Activated T-cell treated with anti-CD3 and anti-CD28 coated beads for 4 hours (primary cell): ENCODE measurements at regions not wholly inside any gene's neighbourhood (a gene's known extent, or its start where the extent isn't known, plus 50 kb on each side); places are given as distances from the start of the nearest gene placed in this dataset.
"Not testable (repeated sequence)": the region's sequence is repeated elsewhere in the genome, so short reads cannot be mapped to it uniquely, and the experiment has no call there.

ENCODE experiments used
- DNase-seq: peaks from one replicate; pipeline ENCODE4 v3.0.0-alpha.2; 2020

DNA sequence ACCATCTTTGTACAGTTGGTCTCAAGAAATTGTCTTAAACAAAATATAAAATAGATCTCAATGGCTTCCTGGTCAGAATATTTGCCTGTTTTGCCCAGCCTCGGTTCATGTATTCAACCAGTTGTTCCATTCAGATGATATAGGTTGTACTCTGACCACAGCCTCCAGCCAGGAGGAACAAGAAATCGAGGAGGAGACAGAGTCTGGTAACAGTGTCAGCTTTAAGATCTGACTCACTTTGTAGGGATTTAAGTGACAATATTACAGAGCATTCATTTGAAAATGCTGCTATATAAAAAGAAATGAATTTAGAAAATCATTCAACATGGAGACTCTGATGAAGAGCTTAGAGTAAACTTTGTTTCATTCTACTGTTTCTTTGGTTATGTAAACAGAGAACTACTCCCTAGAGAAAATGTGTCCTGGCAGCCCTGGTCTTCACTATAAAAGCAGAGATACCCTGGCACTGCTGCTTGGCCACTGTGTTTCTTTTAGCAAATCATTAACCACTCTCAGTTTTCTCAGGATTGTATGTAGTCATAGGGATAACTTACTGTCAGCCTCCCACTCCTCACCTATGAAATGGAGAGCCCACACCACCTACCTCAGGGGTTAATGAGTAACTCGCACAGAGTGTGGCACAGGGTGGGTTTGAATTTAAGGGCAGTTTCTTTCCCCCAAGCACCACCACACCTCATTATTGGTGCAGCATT lies 53.5 kb downstream of the PAGE2 start:
- DNase-seq = no peak

DNA sequence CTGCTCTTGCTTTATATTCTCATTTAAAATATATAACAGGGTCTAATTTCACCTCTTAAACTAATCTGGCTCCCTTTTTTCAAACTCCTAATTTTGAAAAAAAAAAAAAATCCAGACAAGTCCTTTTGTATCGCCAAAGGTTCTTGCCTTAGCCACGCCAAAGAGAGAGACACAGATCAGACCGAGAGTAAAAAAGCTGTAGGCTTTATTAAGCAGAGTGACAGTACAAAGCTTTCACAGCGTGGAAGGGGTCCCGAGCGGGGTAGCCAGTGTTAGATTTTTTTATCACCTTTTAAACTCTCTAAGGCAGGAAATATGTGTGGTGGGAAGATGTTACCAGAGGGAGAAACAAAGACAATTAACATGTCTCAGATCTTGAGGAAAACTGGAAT lies 54.1 kb downstream of the PAGE2 start:
- no peak for DNase-seq

DNA sequence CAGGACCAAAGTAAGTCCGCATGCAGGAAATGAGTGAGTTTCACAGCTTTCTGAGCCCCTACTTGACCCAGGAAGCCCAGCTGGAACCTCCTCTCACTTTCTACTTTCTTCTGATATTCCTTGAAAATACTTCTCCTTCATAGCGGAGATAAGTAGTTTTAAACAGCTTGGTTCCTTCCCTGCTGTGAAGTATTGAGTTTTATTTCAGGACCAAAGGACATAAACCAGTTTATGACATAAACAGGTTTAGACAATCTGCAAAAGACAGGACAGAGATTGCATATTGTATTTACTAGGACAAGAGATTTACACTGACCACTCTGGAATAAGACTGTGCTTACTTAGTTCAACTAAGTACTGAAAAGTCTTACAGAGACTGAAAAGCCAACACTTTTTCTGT lies 54.8 kb downstream of the PAGE2 start:
- DNase-seq = no peak

DNA sequence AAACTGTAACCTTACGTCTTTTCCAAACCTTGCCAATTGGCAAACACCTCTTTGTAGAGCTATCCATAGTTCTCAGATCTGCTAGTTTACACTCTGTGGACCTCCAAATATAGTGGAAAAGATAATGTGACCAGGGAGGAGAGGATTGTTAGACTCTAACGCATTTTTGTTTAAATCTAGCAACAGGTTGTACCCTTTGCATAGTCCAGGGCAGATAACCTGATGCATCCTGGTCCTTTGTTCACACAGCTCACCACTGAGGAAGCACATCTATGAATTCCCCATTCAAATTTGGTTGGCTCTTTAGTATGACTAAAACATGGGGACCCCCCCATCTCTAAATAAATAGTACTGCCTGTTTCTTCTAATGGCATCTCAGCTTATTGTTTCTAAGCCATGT lies 55.9 kb downstream of the PAGE2 start:
- no peak for DNase-seq

DNA sequence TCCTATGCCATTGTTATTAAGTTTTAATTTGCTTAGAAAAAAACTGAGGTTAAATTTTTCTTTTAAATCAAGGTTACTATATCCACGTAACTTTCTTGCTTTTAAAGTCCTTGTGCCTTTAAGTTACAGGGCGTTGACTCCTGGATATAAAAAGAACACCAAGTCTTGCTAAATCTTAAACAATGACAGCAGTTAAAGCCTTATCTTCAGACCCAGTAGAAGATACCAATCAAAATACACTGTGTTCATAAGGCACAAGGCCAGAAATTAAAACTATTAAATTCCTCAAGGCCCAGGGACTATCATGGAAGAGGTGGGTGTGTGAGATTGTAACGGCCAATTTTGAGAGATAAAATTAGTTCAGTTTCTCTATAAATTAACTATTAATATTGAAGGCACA lies 60.4 kb downstream of the PAGE2 start:
- no peak for DNase-seq

DNA sequence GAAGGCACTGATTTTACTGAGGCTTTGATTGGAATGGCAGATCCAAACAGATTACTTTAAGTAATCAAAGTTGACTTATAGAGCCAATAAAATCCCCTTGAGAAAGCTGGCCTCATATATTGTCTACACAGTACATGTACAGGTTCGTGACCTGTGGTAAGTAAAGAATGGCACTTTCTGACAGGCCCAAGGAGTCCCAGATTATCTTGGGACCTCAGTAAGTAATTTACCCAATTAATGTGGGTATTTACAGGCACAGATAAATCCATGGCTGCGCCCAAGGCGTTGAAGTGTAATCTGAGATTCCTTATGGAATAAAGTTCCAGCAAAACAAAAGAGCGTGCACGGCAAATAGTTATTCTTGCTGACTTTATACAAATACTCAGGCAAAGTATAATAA lies 62.4 kb downstream of the PAGE2 start:
- DNase-seq = no peak

DNA sequence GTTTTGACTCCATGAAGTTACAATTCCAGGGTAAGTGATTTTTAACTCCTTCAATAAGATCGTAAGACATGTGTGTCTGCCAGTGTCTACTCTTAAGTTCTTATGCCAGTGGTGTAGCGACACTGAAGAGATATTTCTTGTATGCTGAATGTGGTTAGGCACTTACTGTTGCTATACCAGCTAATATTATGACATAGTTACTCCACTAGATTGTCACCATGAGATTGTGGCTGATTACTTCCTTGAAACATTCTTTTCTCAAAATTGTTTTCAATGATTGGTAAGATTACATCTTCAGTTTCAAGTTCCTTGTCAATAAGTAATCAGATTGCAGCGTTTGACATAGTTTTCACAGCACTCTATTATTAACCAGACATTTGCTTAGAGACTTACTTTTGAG lies 60.6 kb upstream of the PAGE5 start:
- DNase-seq = no peak

DNA sequence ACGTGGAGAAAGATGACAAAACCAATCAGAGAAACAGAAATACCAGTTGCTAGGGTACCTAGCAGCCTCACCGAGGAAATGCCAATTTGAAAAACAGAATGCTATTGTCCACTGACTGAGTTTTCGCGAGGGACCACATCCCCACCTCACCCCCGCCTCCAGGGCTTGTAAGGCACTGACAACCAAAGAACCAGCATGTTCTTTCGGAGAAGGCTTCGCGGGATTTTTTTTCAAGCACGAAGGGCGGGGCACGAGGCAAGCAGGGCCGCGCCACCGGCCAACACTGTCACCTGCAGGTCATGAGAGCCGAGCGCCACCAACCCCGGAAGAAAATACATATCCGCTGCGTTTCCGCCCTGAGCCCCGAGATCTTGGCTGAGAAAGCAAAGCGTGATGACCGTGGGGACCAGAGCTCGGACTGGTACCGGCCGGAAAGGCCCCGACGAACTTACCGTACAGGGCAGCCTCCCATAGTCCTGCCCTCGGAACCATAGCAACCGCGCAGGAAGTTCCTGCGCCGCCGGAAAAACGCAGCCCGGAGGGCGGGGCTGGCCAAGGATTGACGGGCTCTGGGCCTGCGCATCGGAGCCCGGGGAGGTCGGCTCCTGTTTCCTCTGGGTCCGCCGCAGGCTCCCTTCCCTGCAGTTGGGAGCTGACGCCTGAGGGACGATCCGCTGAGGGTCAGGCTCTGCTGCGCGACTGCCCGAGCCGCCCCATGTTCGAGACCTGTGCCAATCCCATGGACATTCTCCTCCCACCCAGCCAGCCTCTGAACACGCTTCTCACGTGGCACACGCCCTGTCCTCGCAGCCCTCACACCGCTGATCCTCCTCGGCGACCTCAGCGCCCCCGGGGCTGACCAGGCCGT lies 59.2 kb upstream of the PAGE5 start:
- DNase-seq = peak; percentile 86

DNA sequence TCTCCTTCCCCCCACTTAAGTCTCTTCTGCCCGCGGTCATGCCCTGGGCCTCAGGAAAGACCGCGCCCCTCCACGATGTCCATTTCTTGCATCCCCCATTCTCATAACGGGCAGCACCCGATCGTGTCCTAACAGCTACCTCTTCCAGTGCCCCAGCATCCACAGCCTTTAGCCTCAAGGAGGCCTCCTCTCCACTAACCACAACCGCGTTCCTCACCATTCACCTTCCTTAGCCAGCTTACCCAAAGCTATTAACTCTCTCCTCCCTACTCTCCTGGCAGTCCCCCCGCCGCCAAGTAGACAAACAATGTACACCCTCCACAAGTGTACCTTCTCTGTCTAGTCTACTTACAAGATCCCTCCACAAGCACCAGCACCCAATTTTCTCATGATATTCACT lies 58.6 kb upstream of the PAGE5 start:
- DNase-seq = no peak

DNA sequence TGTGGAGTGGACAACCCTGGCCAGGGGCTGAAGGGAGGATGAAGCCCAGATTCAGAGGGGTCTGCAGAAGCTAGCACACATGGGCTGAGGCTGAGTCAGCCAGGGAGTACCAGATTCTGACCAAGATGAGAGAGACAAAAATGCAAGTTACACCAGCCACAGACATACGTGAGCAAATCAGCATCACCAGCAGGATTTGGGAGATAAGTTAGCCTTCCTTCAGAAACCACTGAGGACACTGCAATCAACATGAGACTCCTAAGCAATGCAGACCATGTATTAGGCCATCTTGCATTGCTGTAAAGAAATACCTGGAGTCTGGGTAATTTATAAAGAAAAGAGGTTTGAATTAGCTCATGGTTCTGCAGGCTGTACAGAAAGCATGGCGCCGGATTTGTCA lies 57.0 kb upstream of the PAGE5 start:
- no peak for DNase-seq

DNA sequence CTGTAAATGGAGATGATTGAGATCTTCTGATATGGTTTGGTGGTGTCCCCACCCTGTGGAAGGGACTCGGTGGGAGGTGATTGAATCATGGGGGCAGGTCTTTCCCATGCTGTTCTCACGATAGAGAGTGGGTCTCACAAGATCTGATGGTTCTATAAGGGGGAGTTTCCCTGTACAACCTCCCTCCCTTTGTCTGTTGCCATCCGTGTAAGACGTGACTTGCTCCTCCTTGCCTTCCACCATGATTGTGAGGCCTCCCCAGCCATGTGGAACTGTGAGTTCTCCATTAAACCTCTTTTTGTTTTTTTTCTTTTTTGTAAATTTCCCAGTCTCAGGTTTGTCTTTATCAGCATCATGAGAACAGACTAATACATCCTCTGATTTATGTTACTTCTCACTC lies 55.1 kb upstream of the PAGE5 start:
- not testable (repeated sequence) for DNase-seq

DNA sequence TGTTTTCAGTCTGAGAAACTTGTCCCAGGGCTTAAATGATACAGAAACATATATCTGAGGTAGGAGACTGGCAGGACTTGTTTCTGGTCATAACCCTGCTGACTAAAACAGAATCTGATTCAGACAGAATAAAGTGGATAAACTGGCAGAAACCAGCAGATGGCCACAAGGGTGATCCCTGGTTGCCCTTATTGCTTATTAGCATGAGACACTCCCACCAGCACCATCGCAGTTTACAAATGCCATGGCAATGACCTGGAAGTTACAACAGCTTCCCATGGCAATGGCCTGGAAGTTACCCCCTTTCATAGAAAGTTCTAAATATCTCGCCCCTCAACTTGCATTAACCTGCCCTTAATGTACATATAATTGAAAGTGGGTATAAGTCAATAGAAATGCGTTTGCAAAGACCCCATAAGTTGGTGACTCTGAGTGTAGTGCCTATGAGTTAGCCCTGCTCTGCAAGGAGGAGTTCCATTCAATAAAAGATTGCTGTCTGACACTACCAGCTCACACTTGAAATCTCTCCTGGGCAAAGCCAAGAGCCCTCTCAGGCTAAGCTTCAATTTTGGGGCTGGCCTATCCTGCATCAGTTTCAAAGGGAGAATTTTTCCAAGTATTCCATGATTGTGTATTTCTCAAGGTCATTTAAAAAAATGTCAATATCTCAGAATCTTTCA lies 52.9 kb upstream of the PAGE5 start:
- DNase-seq = no peak

DNA sequence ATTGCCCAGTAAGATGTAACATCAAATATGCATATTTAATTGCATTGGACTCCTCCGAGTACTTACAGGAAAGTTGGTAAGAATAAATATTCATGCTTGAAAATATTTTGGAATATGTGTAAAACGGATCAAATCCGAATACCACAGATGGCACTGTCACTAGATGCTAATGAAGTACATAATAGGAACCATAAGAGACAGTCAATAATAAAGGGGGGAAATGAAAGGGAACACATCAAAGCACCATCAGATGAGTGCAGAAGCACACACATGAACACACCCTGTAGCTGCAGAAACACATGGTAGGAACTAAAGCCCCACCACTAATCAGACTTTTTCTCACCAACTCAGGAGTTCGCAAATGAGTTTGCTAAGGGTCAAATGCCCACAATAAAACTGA lies 52.2 kb upstream of the PAGE5 start:
- DNase-seq = no peak

DNA sequence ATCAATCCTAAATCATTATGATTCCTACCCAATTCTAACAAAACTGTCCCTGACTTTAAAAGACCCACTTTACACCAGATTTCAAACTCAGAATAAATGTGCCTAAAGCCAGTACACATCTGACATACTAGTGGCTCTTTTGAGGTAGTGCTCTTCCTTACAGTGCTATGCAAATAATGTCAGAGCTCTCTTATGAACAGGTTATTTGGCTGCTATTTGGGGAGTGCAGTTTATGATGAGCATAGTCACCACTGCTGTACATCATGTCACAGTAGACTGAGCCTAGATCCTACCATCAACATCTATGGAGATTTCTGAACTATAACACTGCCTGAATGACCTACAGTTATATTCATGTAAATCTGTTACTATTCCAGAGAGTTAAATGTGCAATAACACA lies 50.4 kb upstream of the PAGE5 start:
- DNase-seq = no peak
